HG03066 (cell line): ENCODE measurements at regions not wholly inside any gene's neighbourhood (a gene's known extent, or its start where the extent isn't known, plus 50 kb on each side); places are given as distances from the start of the nearest gene placed in this dataset.

Source experiments
- ATAC-seq: cut with Tn5 transposase; IDR thresholded peaks from one replicate; pipeline ENCODE4 v1.9.1; 2021; ENCODE audit warnings: low read depth; ENCODE audit not compliant: unreplicated experiment

DNA sequence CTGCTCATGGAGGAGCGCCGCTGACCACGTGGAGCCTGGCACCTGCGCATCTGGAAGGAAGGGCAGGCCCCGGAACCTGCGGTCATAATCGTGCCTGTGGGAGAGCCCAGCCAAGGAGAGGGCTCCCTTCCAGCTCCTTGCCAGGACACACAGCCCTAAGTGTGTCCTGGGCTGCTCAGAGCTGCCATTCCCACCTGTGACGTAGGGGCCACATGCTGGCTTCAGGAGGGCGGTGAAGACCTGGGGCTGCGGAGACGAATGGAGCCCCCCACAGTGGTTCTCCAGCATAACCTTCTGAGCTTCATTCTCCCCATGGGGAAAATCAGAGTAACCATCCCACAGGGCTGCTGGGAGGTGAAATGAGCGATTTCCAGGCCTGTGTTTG, 127.6 kb upstream of the CHST15 start:
- ATAC-seq = no peak

- ATAC-seq = no peak
Measured at GRCh38 chr10:124220547-124220946, 127.1 kb upstream of the CHST15 start.

- ATAC-seq = no peak
Measured at GRCh38 chr10:124219655-124220054, 126.3 kb upstream of the CHST15 start.

- no peak for ATAC-seq
Measured at GRCh38 chr10:124219062-124219461, 125.7 kb upstream of the CHST15 start.

DNA sequence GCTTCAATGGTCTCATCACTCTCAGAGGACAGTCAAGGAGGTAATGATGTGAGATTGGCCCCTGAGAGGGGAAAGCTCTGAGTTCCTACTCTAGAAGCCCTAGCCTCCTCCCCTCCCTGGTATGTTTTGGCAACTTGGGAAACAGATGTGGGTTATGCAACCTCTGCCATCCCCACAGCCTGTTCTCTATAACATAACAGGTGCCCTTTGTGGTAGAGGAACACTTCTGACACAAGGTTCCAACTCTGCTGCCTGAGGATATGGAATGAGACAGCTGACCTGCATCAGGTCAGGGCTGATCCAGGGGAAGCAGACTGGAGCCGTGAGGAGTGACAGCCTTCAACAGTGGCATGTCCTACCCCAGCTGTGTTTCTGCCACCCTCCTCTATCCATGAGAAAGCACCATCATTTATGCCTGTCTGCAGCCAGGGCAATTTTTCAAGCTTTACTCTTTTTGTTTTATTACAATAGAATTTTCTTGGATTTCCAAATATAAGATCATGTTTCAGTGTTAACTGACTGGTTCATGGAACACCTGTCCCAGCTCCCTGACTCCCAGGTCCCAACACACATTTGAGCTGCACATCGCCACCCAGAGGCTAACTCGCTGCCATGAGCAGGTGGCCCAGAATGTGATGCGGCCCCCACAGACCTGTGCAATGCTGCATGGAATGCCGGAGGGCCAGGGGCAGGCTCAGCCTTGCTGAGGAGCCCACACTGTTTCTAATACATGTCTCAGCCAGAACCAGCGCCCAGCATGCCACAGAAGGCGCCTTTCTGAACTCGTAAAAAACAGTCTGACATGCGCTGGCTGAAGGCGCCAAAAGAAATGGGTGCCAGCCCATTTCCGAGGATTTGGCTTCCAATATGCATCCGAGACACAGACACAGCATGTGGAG, 124.8 kb upstream of the CHST15 start:
- ATAC-seq = no peak

GRCh38 chr10:124217031-124217430, 123.6 kb upstream of the CHST15 start:
- no peak for ATAC-seq

DNA sequence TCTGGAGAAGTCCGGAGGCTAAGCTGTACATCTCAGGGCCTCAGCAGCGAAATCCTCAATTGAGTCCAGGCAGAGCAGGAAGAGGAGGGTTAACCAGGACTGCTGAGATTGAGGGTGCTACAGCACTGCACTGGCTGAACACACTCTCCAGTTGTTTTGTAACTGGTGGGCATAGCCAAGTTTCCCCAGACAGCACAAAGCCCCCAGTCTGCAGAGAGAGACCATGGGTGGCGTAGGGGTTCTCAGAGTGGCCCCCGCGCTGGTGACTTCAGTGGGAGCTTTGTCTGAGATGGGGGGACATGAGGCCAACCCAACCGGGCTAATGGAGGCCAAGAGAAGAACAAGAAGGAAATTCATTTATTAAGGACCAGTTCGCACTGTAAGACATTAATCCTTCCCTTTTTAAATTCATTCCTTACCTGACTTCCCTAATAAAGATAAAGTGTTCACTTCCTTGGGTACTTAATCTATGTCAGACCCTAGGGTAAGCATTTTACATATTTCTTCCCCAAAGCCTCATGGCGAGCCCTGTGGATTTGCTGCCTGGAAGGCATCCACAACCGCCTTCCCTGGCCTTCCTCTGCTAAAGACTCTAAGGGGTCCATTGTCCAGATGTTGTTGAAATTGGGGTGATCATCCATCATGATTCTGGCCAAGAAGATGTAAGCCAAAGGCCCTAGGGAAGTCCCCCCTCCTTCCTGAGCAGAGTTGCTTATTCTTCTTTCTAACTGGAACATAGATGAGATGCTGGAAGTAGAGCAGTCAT, 121.4 kb upstream of the CHST15 start:
- no peak for ATAC-seq

DNA sequence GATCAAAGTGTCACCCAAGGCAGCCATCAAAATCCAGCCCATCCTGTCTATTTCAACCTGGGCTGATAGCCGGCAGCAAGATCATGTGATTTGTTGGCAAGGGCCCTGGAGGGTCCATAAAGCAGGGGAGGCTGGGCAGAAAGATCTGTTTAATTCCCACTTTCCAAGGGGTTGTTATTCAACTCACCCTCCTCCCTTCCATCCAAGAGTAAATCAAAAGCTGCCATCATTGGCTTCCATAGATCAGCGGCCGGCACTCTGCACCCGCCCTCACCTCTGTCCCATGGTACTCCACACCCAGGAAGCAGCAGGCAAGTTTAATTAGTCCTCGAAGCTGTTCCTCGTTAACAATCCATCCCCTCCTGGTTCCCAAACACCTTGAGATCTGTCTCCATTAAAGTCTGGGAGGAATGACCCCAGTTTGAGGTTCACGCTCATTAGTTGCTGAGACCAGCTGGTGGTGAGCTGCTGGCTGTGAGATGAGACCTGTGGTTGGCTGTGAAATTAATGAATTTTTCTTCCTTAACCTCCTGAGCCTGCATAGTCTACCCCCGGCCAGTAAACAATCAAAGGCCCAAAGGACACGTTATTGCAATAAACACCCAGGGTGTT, 120.6 kb upstream of the CHST15 start:
- no peak for ATAC-seq

DNA sequence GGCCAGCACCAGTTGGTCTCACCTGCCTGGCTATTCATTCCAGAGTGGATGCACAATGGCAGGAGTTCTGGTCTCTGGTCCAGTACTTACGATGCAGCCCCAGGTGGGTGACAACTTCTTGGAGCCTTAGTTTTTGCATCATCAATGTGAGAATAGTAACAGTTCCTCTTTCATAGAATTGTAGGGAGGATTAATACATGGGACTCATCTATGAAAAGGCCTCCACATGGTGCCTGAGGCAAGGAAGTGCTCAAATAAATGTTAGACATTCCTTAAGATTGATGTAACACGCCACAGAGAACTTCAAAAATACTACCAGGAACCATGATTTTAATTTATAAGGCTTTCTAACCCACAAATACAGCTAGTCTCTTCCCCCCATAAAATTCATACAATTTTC, 120.1 kb upstream of the CHST15 start:
- ATAC-seq = no peak

DNA sequence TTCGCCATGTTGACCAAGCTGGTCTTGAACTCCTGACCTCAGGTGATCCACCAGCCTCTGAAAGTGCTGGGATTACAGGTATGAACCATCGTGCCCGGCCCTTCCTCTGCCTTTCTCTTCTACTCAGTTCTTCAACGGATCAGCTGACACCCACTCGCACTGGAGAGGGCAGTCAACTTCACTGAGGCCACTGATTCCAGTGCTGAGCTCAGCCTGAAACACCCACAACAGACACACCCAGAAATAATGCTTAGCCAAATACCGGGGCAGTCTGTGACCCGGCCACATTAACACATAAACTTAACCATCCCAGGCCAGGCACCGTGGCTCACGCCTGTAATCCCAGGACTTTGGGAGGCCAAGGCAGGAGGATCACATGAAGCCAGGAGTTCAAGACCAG, 119.3 kb upstream of the CHST15 start:
- no peak for ATAC-seq

DNA sequence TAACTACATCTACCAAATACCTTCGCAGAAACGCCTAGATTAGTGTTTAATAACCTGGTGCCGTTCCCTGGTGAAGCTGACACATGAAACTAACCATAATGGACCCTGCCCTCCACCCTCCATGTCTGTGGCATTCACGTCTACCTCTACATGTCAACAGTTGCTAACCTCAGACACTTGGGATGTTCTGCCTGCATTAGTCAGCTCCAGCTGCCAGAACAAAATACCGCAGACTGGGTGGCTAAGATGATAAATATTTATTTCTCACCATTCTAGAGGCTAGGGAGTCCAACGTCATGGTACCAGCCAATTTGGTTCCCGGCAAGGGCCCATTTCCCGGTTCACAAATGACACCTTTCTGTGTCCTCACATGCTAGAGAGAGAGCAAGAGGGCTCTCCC, 118.5 kb upstream of the CHST15 start:
- no peak for ATAC-seq

- ATAC-seq = no peak
Measured at GRCh38 chr10:124210263-124210662, 116.9 kb upstream of the CHST15 start.

GRCh38 chr10:124207391-124207790, 114.0 kb upstream of the CHST15 start:
- ATAC-seq = no peak

- no peak for ATAC-seq
Measured at GRCh38 chr10:124206616-124207015, 113.2 kb upstream of the CHST15 start.

- ATAC-seq = no peak
Measured at GRCh38 chr10:124205432-124205831, 112.0 kb upstream of the CHST15 start.

GRCh38 chr10:124204726-124205125, 111.3 kb upstream of the CHST15 start:
- ATAC-seq = no peak

DNA sequence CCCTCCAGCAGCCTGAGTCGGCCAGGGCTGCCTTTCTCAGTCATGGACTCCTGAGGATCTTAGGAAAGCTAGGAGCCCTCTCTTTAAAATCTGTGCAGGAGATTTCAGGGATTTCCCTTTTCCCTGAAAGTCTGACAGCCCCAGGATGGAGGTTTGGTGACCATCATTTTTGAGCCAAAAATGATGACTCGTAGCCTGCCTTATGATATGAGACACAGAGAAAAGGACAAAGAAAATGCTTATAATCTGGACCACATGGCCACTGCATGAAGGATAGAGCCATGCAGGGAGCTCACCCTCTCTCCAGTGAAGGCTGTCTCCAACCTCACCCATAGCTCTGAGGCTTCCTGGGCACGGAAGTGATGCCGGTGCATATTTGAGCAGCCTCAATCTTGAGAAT, 106.6 kb upstream of the CHST15 start:
- no peak for ATAC-seq

DNA sequence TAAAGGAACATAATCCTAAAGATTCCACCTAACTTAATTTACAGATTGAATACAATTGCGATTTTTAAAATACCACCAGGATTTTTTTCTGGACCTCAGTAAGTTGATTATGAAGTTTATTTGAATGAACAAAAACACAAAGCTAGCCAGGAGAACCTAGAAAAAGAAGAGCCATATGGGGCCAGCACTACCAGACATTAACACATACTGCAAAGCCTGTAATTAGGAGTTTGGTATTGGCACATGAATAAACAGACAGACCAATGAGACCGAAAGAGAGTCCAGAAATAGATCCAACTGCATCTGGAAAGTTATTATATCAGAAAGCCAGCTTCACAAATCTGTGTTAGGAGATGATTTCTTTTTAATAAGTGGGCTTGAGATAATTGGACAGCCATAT, 105.5 kb upstream of the CHST15 start:
- no peak for ATAC-seq

- no peak for ATAC-seq
Measured at GRCh38 chr10:124198125-124198501, 104.7 kb upstream of the CHST15 start.

- no peak for ATAC-seq
Measured at GRCh38 chr10:124197371-124198124, 104.2 kb upstream of the CHST15 start.

DNA sequence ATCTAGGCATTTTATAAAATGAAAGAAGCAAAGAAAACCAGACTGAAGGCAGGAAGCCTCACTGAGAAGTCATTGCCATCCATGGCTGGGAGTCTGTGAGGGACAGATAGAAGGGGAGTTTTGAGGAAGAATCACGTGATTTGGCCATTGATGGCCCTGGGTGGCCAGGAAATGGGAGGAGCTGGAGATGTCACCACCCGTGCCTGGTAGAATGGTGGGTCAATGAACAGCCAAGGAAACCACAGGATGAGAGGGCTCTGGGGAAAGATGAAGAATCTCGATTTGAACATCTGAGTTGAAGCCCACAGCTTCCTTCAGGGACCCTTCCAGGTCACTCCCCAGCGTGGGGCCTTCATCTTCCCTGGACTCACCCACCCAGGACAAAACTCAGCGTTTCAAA, 103.3 kb upstream of the CHST15 start:
- ATAC-seq = no peak
